H1 (cell line): ENCODE measurements at regions not wholly inside any gene's neighbourhood (a gene's known extent, or its start where the extent isn't known, plus 50 kb on each side); places are given as distances from the start of the nearest gene placed in this dataset.
"Not testable (repeated sequence)": the region's sequence is repeated elsewhere in the genome, so short reads cannot be mapped to it uniquely, and the experiment has no call there.

Experiments
- CEBPB ChIP-seq: IDR thresholded peaks from 2 replicates; pipeline ENCODE4 v1.6.1; 2012; ENCODE audit warnings: low read depth, low read length
- CREB1 ChIP-seq: IDR thresholded peaks from 2 replicates; pipeline ENCODE4 v1.6.1; 2012; ENCODE audit warnings: inconsistent platforms
- CTCF ChIP-seq, 3 experiments: IDR thresholded peaks; 1 replicate in 2 of 3; 2 replicates in 1 of 3; pipeline versions ENCODE4 v1.5.1 to v1.6.1; 2011; ENCODE audit warnings: low read length in 3 of 3, mild to moderate bottlenecking in 3 of 3, inconsistent platforms in 2 of 3, low read depth in 1 of 3, moderate library complexity in 1 of 3; ENCODE audit not compliant: insufficient read depth in 1 of 3; ENCODE audit errors: control extremely low read depth in 1 of 3
- FOSL1 ChIP-seq: IDR thresholded peaks from 2 replicates; pipeline ENCODE4 v1.6.1; 2011; ENCODE audit warnings: mild to moderate bottlenecking, low read depth, low read length, moderate library complexity; ENCODE audit not compliant: insufficient read depth
- KDM1A ChIP-seq: fragments of 200-600, 300-600 bp; sonication (generic); IDR thresholded peaks from 2 replicates; pipeline ENCODE4 v1.7.1; 2016; ENCODE audit warnings: mild to moderate bottlenecking, low read length, borderline replicate concordance
- POLR2AphosphoS5 ChIP-seq: IDR thresholded peaks from 2 replicates; pipeline ENCODE4 v1.6.1; 2011; ENCODE audit warnings: low read depth, low read length
- RFX5 ChIP-seq: IDR thresholded peaks from 2 replicates; pipeline ENCODE4 v1.6.1; 2011; ENCODE audit warnings: low read depth, low read length, improper control_type of control experiment, borderline replicate concordance
- YY1 ChIP-seq: IDR thresholded peaks from 2 replicates; pipeline ENCODE4 v1.6.1; 2011; ENCODE audit warnings: low read depth, mild to moderate bottlenecking, low read length

GRCh38 chr16:29159603-29160002, 174.8 kb downstream of the LAT start:
- not testable (repeated sequence) for TF ChIP-seq KDM1A; FOSL1; YY1; POLR2AphosphoS5; RFX5; CEBPB; CTCF (IDR thresholded peaks at IDR 0.05; ENCODE audit: control extremely low read depth in 1 of 3, insufficient read depth in 1 of 3, low read depth in 1 of 3, low read length in 3 of 3); CREB1
